PFSK-1 (cell line): ENCODE measurements at regions not wholly inside any gene's neighbourhood (a gene's known extent, or its start where the extent isn't known, plus 50 kb on each side); places are given as distances from the start of the nearest gene placed in this dataset.

Experiments used
- FOXP2 ChIP-seq: optimal IDR thresholded peaks from 2 replicates; pipeline ENCODE3; 2011; ENCODE audit warnings: borderline replicate concordance, control low read depth, inconsistent platforms; ENCODE audit not compliant: insufficient read depth; ENCODE audit errors: extremely low read length, extremely low read depth
- POLR2AphosphoS5 ChIP-seq: IDR thresholded peaks from 2 replicates; pipeline ENCODE4 v1.6.1; 2012; ENCODE audit warnings: low read depth, mild to moderate bottlenecking, control low read depth, low read length, moderate library complexity
- SIN3A ChIP-seq: IDR thresholded peaks from 2 replicates; pipeline ENCODE4 v1.6.1; 2012; ENCODE audit warnings: mild to moderate bottlenecking, low read length, moderate library complexity, borderline replicate concordance; ENCODE audit not compliant: insufficient read depth
- TAF1 ChIP-seq: IDR thresholded peaks from 2 replicates; pipeline ENCODE4 v1.6.1; 2012; ENCODE audit warnings: low read length, control low read depth, borderline replicate concordance; ENCODE audit not compliant: insufficient read depth
- TF ChIP-seq, protein P1 (sequence below), 2 experiments: IDR thresholded peaks; 2 replicates each; pipeline versions ENCODE4 v1.6.1 to v1.8.0; 2011 to 2012; ENCODE audit warnings: low read depth in 2 of 2, low read length in 2 of 2, control low read depth in 1 of 2, inconsistent platforms in 1 of 2, mild to moderate bottlenecking in 1 of 2, moderate library complexity in 1 of 2; ENCODE audit not compliant: insufficient read depth in 1 of 2

DNA sequence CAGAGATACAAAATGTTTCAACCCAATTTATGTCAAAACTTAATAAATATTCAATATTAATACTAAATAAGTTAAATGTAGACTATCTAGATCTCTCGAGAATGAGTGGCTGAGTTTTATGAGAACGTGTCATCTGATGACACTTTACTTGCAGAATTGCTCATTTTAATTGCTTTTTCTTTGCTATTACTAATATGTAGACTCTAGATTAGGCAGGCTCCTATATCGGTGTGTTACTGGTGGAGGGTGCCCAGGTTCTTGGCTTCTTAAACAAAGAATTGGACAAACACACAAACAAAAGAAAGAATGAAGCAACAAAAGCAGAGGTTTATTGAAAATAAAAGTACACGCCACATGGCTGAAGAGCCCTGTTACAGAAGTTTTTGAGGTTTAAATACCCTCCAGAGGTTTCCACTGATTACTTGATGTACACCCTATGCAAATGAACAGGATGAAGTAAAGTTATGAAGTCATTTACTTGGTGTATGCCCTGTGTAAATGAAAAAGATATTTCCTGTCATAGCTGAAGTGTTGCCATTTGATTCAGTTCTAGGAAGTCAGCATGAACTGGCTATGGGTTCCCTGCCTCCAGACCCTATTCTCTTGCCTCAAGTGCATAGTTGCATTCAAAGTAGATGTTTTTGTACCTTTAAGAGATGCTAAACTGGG, 122.9 kb upstream of the ITGA4 start:
- TF ChIP-seq TAF1 (no peak), FOXP2 (no peak), SIN3A (no peak), POLR2AphosphoS5 (no peak)
- TF ChIP-seq, protein P1, sequence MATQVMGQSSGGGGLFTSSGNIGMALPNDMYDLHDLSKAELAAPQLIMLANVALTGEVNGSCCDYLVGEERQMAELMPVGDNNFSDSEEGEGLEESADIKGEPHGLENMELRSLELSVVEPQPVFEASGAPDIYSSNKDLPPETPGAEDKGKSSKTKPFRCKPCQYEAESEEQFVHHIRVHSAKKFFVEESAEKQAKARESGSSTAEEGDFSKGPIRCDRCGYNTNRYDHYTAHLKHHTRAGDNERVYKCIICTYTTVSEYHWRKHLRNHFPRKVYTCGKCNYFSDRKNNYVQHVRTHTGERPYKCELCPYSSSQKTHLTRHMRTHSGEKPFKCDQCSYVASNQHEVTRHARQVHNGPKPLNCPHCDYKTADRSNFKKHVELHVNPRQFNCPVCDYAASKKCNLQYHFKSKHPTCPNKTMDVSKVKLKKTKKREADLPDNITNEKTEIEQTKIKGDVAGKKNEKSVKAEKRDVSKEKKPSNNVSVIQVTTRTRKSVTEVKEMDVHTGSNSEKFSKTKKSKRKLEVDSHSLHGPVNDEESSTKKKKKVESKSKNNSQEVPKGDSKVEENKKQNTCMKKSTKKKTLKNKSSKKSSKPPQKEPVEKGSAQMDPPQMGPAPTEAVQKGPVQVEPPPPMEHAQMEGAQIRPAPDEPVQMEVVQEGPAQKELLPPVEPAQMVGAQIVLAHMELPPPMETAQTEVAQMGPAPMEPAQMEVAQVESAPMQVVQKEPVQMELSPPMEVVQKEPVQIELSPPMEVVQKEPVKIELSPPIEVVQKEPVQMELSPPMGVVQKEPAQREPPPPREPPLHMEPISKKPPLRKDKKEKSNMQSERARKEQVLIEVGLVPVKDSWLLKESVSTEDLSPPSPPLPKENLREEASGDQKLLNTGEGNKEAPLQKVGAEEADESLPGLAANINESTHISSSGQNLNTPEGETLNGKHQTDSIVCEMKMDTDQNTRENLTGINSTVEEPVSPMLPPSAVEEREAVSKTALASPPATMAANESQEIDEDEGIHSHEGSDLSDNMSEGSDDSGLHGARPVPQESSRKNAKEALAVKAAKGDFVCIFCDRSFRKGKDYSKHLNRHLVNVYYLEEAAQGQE (IDR thresholded peaks at IDR 0.05; ENCODE audit: insufficient read depth in 1 of 2, low read depth in 2 of 2, low read length in 2 of 2), result no peak

DNA sequence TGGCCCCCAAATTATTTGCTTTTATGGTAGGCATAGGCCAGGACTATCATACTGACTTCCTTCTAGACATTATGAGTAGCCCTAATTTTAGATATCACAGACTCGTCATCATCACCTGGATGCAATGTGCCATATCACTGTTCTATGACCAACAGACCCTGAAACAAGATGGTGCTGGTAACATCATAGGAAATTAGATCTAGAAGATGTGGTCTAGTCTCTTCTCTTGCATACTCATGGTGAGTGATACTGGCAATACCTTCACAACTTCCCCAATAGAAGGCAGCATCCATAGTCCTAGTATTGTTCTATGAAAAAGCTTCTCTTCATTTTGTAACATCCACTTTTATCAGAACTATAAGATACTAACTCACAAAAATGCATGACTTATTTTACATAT, 116.3 kb upstream of the ITGA4 start:
- TF ChIP-seq FOXP2 (no peak), POLR2AphosphoS5 (no peak), SIN3A (no peak), TAF1 (no peak)
- TF ChIP-seq, protein P1 (IDR thresholded peaks at IDR 0.05; ENCODE audit: insufficient read depth in 1 of 2, low read depth in 2 of 2, low read length in 2 of 2), result no peak

DNA sequence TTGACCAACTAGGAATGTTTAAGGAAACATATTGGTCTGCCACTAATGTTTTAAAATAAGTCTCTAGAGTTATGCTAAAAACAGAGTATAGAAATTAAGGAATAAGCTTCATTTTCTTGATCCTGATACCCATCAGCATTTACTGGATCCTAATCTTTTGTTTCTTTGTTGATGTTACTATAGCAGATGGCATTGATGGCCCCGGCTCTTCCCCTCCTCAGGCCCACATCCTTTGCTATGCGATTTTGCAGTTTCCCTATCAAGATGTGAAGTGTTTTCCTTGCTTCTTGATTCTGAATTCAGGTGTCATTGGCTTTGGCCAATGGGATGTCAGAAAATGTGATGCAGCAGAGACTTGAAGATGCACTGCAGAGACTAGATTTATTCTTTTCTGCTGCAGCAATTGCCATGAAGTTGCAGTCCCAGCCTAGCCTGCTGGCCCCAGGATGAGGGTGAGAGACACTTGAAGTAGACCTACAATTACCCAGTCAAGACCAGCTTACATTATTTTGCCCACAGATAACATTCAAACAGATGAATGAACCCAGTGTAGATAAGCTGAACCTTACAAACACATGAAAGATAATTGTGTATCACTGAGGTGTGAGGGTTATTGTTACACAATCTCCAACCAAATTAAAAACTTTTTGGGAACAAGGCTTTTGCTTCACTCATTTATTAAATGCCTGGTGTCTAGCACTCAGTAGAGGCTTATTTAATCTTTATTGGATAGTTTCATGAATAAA, 115.2 kb upstream of the ITGA4 start:
- TF ChIP-seq FOXP2, result no peak
- TF ChIP-seq TAF1, result no peak
- TF ChIP-seq SIN3A, result no peak
- no peak for TF ChIP-seq POLR2AphosphoS5
- TF ChIP-seq, protein P1 (IDR thresholded peaks at IDR 0.05; ENCODE audit: insufficient read depth in 1 of 2, low read depth in 2 of 2, low read length in 2 of 2), result no peak

DNA sequence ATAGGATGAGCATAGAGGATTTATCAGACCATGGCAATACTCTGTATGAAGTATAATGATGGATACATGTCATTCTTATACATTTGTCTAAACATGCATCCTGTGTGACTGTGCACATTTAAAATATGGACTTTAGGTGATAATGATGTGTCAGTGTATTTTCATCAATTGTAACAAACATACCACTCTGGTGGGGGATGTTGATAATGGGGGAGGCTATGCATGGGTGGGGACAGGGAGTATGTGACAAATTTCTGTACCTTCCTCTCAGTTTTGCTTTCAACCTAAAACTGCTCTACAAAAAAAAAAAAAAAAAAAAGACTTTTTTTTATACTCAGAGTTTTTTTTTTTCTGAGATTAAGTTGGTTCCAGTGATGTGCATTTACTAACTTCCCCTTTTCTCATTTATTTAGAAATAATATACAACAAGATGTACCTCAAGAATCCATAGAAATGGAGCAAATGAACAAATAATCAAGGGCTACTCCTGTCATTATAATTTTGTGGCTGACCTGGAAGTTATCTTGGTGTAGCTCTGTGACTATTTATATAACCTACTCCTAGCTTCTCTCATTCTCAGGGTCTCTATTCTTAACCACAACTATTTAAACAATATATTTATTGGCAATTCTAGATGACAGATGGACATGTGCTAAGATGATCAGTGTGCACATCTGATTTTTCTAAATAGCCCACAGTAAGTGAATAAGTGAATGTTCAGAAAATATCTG, 108.9 kb upstream of the ITGA4 start:
- TF ChIP-seq TAF1 (no peak), SIN3A (no peak), FOXP2 (no peak), POLR2AphosphoS5 (no peak)
- TF ChIP-seq, protein P1 (IDR thresholded peaks at IDR 0.05; ENCODE audit: insufficient read depth in 1 of 2, low read depth in 2 of 2, low read length in 2 of 2), result no peak
